Activated CD4-positive, alpha-beta T cell treated with anti-CD3 and anti-CD28 coated beads, Interleukin-2, amount 50 U/mL, for 16 hours (primary cell): ENCODE measurements at regions not wholly inside any gene's neighbourhood (a gene's known extent, or its start where the extent isn't known, plus 50 kb on each side); places are given as distances from the start of the nearest gene placed in this dataset.
"Not testable (repeated sequence)": the region's sequence is repeated elsewhere in the genome, so short reads cannot be mapped to it uniquely, and the experiment has no call there.

ENCODE experiments used
- DNase-seq: peaks from one replicate; pipeline ENCODE4 v3.0.0-alpha.2; 2020

- DNase-seq, result no peak
Observed at GRCh38 chr16:8107296-8107695, 483.0 kb downstream of the TMEM114 start.

DNA sequence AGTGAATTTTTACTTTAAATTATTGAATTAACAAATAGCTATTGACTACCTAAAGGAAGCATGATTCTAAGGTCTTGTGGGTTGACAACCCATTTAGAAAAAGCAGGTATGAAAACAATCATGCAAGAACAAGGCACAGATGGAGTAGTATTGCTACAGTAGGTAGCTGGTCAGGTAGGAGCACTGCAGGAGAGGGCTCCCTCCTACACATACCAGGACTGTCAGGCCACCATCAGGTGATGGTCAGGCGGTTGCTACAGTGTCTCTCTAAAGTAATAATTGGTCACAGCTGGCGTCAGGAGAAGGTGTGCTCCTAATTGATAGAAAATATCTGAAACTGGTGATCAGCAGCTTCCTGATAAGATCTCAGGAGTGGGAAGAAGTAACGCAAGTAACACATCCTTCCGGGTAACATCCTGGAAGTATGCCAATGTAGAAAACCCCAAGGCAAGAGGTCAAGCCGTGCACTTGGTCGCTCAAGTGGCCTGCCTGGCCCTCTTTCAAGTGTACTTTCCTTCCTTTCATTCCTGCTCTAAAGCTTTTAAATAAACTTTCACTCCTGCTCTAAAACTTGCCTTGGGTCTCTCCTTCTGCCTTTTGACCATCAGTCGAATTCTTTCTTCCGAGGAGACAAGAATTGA lies 486.5 kb downstream of the TMEM114 start:
- no peak for DNase-seq

DNA sequence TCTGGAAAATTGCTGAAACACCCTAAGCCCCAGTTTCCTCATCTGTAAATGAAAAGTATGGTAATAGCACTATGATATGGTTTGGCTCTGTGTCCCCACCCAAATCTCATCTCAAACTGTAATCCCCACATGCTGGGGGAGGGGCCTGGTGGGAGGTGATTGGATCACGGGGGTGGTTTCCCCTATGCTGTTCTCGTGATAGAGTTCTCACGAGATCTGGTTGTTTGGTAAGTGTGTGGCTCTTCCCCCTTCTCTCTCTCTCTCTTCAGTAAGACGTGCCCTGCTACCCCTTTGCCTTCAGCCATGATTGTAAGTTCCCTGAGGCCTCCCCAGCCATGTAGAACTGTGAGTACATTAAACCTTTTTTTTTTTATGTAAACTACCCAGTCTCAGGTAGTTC lies 490.7 kb downstream of the TMEM114 start:
- no peak for DNase-seq

DNA sequence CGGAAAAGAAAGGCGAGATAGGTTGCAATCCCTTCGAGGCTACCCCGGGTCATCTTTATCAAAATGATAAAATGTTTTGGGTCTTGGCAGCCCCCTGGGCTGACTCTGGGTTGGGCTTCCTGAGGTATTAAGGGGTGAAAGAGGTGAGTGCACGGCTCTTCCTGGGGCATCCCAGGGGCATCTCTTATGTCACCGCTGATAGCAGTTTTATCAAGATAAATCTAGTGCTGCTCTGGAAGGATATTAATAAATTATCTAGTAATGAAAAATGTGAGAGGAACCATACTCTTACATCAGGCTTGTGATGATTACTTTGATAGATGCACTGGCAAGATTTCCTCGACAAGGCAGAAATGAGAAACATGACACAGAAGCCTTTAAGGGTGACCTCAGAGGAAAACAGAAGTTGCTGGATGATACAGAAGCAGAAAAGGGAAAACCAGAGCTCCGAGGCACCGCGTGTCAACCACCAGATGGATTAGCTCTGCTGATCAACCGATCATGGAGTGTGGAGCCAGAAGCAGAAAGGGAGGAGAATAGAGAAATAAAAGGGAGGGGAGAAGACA lies 491.3 kb downstream of the TMEM114 start:
- DNase-seq, result no peak

- no peak for DNase-seq
Observed at GRCh38 chr16:8096211-8096610, 494.1 kb downstream of the TMEM114 start.

DNA sequence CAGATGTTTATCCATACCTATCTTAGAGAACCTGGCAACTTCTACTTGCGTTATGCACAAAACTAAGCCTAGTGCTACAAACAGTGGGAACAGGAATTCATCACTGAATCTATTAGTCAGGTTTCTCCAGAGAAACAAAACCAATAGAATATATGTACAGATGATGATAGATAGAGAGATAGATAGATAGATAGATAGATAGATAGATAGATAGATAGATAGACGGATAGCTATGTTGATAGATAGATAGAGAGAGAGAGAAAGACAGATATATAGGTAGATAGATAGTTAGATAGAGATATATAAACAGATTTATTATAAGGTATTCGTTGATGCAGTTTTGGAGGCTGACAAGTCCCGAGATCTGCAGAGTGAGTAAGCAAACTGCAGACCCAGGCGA lies 495.6 kb downstream of the TMEM114 start:
- DNase-seq, result no peak

GRCh38 chr16:8088820-8089338 lies 501.4 kb downstream of the TMEM114 start:
- no peak for DNase-seq

- no peak for DNase-seq
Observed at GRCh38 chr16:8087597-8088289, 502.6 kb downstream of the TMEM114 start.

GRCh38 chr16:8087146-8087545 lies 503.2 kb downstream of the TMEM114 start:
- no peak for DNase-seq

GRCh38 chr16:8084882-8085281 lies 505.4 kb downstream of the TMEM114 start:
- DNase-seq, result no peak

GRCh38 chr16:8084302-8084701 lies 506.0 kb downstream of the TMEM114 start:
- no peak for DNase-seq

DNA sequence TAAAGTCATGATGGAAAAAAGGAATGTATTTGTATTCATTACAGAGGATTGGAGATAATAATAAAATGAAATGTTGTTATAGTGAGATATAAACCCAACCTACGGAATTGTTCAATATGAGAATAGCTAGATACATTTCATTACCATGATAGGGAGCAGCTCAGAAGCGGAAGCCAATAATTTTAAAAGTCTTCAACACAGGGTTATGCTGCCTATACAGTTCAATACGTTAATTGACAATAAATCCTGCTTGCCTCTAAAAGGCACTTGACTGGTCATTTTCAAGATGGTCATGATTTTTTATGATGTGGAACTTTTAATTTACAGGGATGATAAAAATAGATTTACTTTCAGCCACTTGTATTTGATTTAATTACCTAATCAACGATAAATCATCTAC lies 506.8 kb downstream of the TMEM114 start:
- no peak for DNase-seq

GRCh38 chr16:8080817-8081216 lies 509.5 kb downstream of the TMEM114 start:
- DNase-seq, result no peak

- no peak for DNase-seq
Observed at GRCh38 chr16:8075271-8075670, 515.0 kb downstream of the TMEM114 start.

DNA sequence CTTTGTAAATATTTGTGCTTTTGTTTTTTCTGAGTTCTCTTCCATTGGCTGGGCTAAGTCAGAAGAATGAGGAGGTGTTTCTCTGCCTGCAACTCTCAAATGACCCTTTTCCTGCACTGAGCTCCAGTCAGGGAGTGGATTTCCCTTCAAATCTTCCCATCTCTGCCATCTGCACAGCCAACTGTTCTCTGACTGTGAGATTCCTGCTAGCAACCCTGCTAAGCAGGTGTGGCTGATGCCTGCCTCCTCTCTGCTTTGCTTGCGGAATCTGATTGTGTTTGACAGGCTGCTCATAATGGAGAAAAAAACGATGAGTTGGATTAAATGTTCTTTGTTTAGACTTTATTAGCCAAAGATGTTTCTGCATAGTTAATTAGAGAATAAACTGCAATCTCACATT lies 519.8 kb downstream of the TMEM114 start:
- no peak for DNase-seq

DNA sequence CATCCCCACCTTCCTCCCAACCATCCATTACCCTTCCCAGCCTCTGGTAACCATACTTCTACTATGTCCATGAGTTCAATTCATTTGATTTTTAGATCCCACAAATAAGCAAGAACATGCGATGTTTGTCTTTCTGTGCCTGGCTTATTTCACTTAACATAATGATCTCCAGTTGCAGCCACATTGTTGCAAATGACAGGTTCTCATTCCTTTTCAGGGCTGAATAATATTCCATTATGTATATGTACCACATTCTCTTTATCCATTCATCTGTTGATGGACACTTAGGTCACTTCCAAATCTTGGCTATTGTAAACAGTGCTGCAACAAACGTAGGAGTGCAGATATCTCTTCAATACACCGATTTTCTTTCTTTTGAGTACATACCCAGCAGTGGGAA lies 522.1 kb downstream of the TMEM114 start:
- DNase-seq, result not testable (repeated sequence)

DNA sequence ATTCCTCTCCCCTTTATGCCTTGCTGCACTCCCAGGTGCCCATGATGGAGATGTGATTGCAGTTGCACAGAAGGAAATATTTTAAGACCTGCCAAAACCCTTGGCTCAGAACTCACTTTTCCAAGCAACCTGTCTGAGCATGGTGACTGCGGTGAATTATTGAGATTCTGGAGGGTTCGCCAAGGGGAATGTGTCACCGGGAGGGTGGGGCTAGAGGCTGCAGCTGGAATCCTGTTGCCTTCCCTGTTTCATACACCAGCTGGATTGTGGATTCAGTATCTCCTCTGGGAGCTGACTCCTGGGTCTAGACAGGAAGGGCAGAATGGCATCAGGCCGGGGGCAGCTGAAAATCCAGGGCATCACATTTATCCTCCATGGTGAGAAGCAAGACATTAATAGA lies 527.2 kb downstream of the TMEM114 start:
- no peak for DNase-seq

GRCh38 chr16:8062677-8063076 lies 527.6 kb downstream of the TMEM114 start:
- no peak for DNase-seq

DNA sequence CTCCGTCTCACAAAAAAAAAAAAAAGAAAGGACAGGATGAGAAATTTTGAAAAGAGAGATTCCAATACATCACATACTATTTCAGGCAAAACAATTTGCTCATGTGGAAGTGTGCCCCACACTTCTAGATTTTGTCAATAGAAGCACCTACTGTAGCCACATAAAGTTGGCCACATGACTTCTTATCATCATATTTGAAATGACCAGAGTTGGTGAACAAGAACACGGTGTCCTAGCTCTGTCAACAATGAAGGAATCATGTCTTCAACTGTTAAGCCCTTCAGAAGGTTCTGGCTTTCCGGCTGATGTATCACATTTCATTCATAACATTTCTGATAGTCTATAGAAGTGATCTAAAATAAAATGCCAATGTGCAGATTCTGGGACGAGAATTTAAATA lies 534.5 kb downstream of the TMEM114 start:
- no peak for DNase-seq

DNA sequence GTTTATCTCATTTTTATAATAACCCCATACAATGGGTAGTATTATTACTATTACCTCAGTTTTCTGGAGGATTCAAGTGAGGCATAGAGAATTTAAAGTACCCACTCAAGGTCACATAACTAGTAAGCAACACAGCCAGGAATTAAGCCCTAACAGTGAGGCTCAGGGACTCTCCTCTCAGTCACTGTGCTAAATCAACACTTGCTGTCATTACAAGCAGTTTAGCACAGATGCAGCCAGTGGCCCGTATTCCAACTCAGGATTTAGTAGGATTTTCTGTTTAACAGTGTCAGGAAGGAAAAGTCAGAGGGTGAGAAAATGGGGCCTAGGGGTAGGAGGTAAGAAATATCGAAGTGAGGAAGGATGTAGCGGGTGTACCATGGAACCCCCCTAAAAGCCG lies 536.9 kb downstream of the TMEM114 start:
- no peak for DNase-seq

GRCh38 chr16:8048433-8048832 lies 541.9 kb downstream of the TMEM114 start:
- DNase-seq, result no peak

DNA sequence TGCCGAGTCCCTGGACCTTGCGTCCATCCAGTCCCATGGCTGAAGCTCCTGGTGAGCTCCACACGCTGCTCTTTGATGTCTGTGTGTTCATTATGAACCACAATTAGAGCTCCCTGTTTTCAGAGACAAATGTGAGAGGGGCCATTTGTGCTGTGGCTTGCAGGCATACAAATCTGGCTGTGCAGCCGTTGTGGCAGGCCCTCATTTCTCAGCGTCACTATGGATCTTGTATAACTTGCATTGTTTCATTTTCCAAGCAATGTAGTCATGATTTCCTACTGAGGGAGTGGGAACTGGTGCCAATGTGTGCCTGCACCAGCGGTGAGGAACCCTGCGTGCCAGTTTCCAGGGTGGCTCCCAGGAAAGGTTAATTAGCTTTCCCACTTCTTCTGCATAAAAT lies 542.6 kb downstream of the TMEM114 start:
- DNase-seq, result no peak

GRCh38 chr16:8044796-8045195 lies 545.5 kb downstream of the TMEM114 start:
- no peak for DNase-seq

- no peak for DNase-seq
Observed at GRCh38 chr16:8032406-8032805, 557.9 kb downstream of the TMEM114 start.
